AG04449 (cell line): ENCODE measurements at regions not wholly inside any gene's neighbourhood (a gene's known extent, or its start where the extent isn't known, plus 50 kb on each side); places are given as distances from the start of the nearest gene placed in this dataset.

ENCODE experiments used
- CTCF ChIA-PET: fragments of 350-600 bp; formaldehyde crosslinking; extraction: SDS; loops from one replicate; lab custom pipeline; 2021; ENCODE audit warnings: antibody characterized with exemption; lab: Yijun Ruan, JAX
- POLR2A ChIA-PET: fragments of 400-600, 350-600 bp; formaldehyde crosslinking; extraction: SDS; loops from one replicate; lab custom pipeline; 2020; ENCODE audit warnings: antibody characterized with exemption, inconsistent platforms; lab: Yijun Ruan, JAX
- DNase-seq: peaks from one replicate; pipeline ENCODE4 v3.0.0-alpha.2; 2010; ENCODE audit warnings: low read depth, low spot score
- H3K4me3 ChIP-seq: 2 replicates; pipeline ENCODE4 v1.5.1; 2011; ENCODE audit warnings: low read depth, mild to moderate bottlenecking, control low read depth, low read length
- TF ChIP-seq, protein P1 (sequence below): IDR thresholded peaks from one replicate; pipeline ENCODE4 v1.5.1; 2011; ENCODE audit warnings: mild to moderate bottlenecking, moderate library complexity, low read length, control low read depth, inconsistent platforms; ENCODE audit not compliant: insufficient read depth; ENCODE audit errors: missing control alignments

DNA sequence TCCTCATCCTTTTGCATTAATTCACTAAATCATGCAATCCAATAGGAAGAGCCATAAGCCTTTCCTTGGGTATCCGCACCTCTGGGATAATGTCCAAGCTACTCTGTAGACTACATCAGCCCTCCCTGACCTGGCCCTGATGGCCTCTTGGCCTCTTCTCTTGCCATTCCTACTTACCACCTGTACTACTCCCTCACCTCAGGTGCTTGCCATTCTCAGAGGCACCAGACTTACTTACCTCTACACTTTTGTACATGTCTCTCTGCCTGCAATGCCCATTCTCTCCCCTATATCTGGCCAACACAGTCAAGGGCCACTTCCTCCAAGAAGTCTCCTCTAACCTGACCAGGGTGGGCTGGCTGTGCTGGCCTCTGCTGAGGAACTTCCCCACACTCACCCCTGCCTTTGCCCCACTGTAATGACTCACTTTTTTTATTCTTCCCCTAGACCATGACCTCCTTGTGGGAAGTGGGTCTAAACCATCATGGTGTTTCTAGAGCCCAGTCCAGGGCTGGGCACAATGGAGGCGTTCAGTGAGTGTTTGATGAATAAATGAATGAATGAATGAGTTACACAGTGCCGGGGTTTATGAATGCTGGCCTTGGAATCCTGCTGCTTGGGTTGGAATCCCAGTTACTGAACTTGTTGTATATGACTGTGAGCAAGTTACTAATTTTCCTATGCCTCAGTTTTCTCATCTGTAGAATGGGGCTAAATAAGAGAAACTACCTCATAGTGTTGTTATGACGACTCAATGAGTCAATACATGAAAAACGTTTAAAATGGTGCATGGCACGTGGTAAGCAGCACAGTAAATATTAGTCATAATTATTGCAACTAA, 179.8 kb downstream of the FOXD2 start:
- ChIA-PET POLR2A (no interaction called here), CTCF (no interaction called here)
- TF ChIP-seq, protein P1, sequence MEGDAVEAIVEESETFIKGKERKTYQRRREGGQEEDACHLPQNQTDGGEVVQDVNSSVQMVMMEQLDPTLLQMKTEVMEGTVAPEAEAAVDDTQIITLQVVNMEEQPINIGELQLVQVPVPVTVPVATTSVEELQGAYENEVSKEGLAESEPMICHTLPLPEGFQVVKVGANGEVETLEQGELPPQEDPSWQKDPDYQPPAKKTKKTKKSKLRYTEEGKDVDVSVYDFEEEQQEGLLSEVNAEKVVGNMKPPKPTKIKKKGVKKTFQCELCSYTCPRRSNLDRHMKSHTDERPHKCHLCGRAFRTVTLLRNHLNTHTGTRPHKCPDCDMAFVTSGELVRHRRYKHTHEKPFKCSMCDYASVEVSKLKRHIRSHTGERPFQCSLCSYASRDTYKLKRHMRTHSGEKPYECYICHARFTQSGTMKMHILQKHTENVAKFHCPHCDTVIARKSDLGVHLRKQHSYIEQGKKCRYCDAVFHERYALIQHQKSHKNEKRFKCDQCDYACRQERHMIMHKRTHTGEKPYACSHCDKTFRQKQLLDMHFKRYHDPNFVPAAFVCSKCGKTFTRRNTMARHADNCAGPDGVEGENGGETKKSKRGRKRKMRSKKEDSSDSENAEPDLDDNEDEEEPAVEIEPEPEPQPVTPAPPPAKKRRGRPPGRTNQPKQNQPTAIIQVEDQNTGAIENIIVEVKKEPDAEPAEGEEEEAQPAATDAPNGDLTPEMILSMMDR: no peak
- no peak for DNase-seq
- H3K4me3 ChIP-seq: no peak overlapping the region

DNA sequence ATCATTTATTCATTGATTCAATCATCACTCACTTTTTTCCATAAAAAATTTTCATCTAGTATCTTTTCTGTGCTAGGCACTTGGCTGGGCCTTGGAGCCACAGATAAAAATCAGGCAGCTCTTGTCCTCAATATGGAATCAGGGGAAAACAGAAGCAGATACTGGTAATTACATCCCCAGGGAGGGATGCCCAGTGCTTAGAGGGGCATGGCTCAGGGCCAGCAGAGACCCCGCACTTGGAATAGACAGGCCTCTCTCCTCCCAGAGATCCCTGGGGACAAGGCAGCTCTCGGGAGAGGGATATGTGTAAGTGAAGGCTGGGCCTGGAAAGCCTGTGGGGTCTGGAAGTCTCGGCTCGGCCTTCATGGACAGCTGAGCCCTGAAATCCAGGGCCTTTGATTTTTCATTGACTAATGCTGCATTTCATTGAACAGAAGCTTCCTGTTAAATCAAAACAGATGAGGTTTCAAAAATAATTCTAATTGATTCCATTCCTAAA, 180.4 kb downstream of the FOXD2 start:
- H3K4me3 ChIP-seq: no peak overlapping the region
- TF ChIP-seq, protein P1: no peak
- ChIA-PET CTCF (interaction anchor here (1.2 kb wide), 1 partner anchor 180 kb away, joined by 5 read pairs; the partner anchor contains the start of gene FOXD2), POLR2A (no interaction called here)
- DNase-seq: no peak

DNA sequence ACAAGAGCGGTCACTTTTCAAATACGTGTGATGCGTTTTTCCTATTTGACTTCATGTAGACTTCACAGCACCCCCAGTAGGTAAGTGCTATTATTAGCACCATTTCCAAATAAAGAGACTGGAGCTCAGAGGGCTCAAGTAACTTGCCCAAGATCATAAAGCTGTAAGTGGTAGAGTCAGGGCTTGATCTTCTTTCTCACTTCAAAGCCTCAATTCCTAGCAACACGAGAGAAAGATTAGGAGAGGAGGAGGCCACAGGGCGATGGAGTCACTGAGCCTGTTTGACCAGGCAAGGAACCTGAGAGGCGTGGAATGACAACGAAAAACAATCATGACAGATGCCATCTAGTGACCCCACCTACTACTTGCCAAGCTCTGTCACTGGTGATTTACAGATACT, 181.0 kb downstream of the FOXD2 start:
- TF ChIP-seq, protein P1: no peak
- ChIA-PET CTCF (interaction anchor here (1.2 to 1.3 kb wide), 2 partner anchors 49 to 181 kb away, joined by 5 read pairs; partner anchors contain the start of gene FOXD2), POLR2A (no interaction called here)
- no peak overlapping the region for H3K4me3 ChIP-seq
- DNase-seq: no peak

DNA sequence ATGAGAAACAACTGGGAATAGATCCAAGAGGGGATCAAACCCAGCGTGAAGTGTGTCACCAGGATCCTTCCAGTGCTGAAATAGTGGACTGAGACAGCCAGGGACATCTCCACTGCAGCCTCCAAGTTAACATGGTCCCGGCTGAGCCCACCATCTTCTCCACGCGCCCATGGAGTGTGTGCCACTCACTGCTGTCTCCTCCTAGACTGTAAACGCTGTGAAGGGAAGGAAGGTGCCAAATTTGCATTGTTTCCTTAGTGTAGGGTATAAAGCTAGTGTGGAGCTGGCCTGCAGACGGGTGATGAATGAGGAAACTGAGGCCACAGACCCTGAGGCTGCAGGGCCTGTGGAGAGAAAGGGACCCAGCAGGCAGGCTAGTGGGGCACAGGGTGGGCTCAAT, 183.6 kb downstream of the FOXD2 start:
- no peak for DNase-seq
- POLR2A ChIA-PET: no interaction called here
- TF ChIP-seq, protein P1: no peak
- CTCF ChIA-PET: interaction anchor here (0.8 kb wide), 1 partner anchor 52 kb away, joined by 3 read pairs; no protein-coding TSS in a partner anchor
- H3K4me3 ChIP-seq: no peak overlapping the region

DNA sequence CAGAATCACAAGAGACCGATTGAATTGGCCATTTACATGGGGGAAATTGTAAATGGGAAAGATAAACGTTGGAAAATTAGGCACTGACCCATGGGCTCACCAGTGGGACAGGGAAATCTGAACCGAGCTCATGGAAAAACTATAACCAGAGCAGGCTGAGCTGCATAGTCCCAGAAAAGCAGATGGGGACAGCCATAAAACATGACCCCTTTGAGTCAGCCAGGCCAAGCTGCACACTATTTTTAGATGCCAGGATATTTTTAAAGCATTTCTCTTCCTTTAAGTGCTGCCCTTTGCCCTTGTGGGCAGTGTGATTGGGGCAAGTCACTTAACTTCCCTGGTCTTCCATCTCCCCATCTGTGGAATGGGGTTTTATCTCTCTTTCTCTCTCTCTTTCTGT, 184.1 kb downstream of the FOXD2 start:
- no peak overlapping the region for H3K4me3 ChIP-seq
- no peak for DNase-seq
- TF ChIP-seq, protein P1: no peak
- CTCF ChIA-PET: interaction anchor here (0.8 kb wide), 1 partner anchor 52 kb away, joined by 3 read pairs; no protein-coding TSS in a partner anchor
- POLR2A ChIA-PET: no interaction called here
